ENCODE measurements at regions not wholly inside any gene's neighbourhood (a gene's known extent, or its start where the extent isn't known, plus 50 kb on each side); places are given as distances from the start of the nearest gene placed in this dataset.

DNA sequence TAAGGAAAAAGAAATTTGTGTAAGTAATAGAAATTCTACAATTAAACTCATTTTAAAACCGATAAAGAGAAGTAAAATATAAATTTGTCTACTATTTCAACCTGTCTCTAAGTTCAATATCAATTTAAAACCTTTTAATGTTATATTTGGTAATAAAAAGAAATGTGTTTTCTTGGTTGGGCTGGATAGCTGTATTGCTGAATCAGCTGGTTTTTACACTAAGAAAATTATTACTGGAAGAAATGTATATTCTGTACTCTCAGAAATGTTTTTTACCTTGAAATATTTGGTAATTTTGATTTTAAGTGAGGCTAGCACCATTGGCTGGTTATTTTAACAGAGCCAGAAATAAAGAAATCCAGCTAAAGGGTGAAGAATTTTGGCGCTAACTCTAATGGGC lies 87.1 kb upstream of the CNTNAP4 start:
- peaks cover 15% of the 10 kb centered on the region for H3K9me3 ChIP-seq (ENCODE audit: control insufficient read depth, low read length)
- H3K27ac ChIP-seq (ENCODE audit: low read depth, low read length), result no peak overlapping the region
- Mint-ChIP-seq H3K27ac (no peak overlapping the region), H3K36me3 (ENCODE audit: low read depth) (no peaks in the 10 kb centered on the region), H3K4me3 (no peak overlapping the region), H3K4me1 (peaks cover 10% of the 10 kb centered on the region), H3K9me3 (peaks cover 21% of the 10 kb centered on the region), H3K27me3 (ENCODE audit: insufficient read depth) (peaks cover 22% of the 10 kb centered on the region)
- no peaks in the 10 kb centered on the region for H3K36me3 ChIP-seq (ENCODE audit: control insufficient read depth, insufficient read depth, low read length)
- no peak overlapping the region for H3K9ac ChIP-seq (ENCODE audit: extremely low read depth, low read length, poor library complexity, severe bottlenecking)
- no peak for DNase-seq
- H3K4me3 ChIP-seq (ENCODE audit: low read length), result no peak overlapping the region
- 80 to 92% methylated on average over 1 of the region's 2 CpGs for WGBS, 2 experiments (ENCODE audit: insufficient coverage in 1 of 2, insufficient read length in 1 of 2)
- no peak for TF ChIP-seq CTCF (conservative IDR thresholded peaks at IDR 0.05)
- peaks cover 7% of the 10 kb centered on the region for H3K27me3 ChIP-seq (ENCODE audit: control insufficient read depth, insufficient read depth, low read length, poor library complexity, severe bottlenecking)
- H3K4me1 ChIP-seq (ENCODE audit: control insufficient read depth, insufficient read depth, low read length), result peaks cover 8% of the 10 kb centered on the region

GRCh38 chr16:76190480-76190879 lies 86.7 kb upstream of the CNTNAP4 start:
- no peaks in the 10 kb centered on the region for H3K36me3 Mint-ChIP-seq (ENCODE audit: low read depth)
- H3K4me3 Mint-ChIP-seq, result no peak overlapping the region
- DNase-seq, result no peak
- Histone ChIP-seq H3K9me3 (ENCODE audit: control insufficient read depth, low read length) (peaks cover 15% of the 10 kb centered on the region), H3K27ac (ENCODE audit: low read depth, low read length) (no peak overlapping the region), H3K4me3 (ENCODE audit: low read length) (no peak overlapping the region), H3K4me1 (ENCODE audit: control insufficient read depth, insufficient read depth, low read length) (peaks cover 10% of the 10 kb centered on the region), H3K9ac (ENCODE audit: extremely low read depth, low read length, poor library complexity, severe bottlenecking) (no peak overlapping the region), H3K36me3 (ENCODE audit: control insufficient read depth, insufficient read depth, low read length) (no peaks in the 10 kb centered on the region), H3K27me3 (ENCODE audit: control insufficient read depth, insufficient read depth, low read length, poor library complexity, severe bottlenecking) (peaks cover 7% of the 10 kb centered on the region)
- TF ChIP-seq CTCF (conservative IDR thresholded peaks at IDR 0.05), result no peak
- H3K9me3 Mint-ChIP-seq, result peaks cover 21% of the 10 kb centered on the region
- H3K27me3 Mint-ChIP-seq (ENCODE audit: insufficient read depth), result peaks cover 22% of the 10 kb centered on the region
- peaks cover 10% of the 10 kb centered on the region for H3K4me1 Mint-ChIP-seq
- no peak overlapping the region for H3K27ac Mint-ChIP-seq

GRCh38 chr16:76193906-76194615 lies 83.1 kb upstream of the CNTNAP4 start:
- Histone ChIP-seq H3K4me3 (ENCODE audit: low read length) (no peak overlapping the region), H3K9me3 (ENCODE audit: control insufficient read depth, low read length) (no peaks in the 10 kb centered on the region), H3K36me3 (ENCODE audit: control insufficient read depth, insufficient read depth, low read length) (no peaks in the 10 kb centered on the region), H3K27ac (ENCODE audit: low read depth, low read length) (no peak overlapping the region), H3K27me3 (ENCODE audit: control insufficient read depth, insufficient read depth, low read length, poor library complexity, severe bottlenecking) (peaks cover 7% of the 10 kb centered on the region), H3K9ac (ENCODE audit: extremely low read depth, low read length, poor library complexity, severe bottlenecking) (no peak overlapping the region), H3K4me1 (ENCODE audit: control insufficient read depth, insufficient read depth, low read length) (peaks cover 10% of the 10 kb centered on the region)
- Mint-ChIP-seq H3K27me3 (ENCODE audit: insufficient read depth) (peaks cover 23% of the 10 kb centered on the region), H3K9me3 (no peaks in the 10 kb centered on the region), H3K4me1 (peaks cover 13% of the 10 kb centered on the region), H3K4me3 (no peak overlapping the region), H3K36me3 (ENCODE audit: low read depth) (no peaks in the 10 kb centered on the region), H3K27ac (no peak overlapping the region)
- DNase-seq, result no peak
- TF ChIP-seq CTCF (conservative IDR thresholded peaks at IDR 0.05), result no peak
- 76 to 77% methylated on average over 7 to 8 of the region's 8 CpGs for WGBS, 2 experiments (ENCODE audit: insufficient coverage in 1 of 2, insufficient read length in 1 of 2)
